DMS153 treated with DMSO at 0.1 percent for 48 hours (cell line): ENCODE measurements at regions not wholly inside any gene's neighbourhood (a gene's known extent, or its start where the extent isn't known, plus 50 kb on each side); places are given as distances from the start of the nearest gene placed in this dataset.
"Not testable (repeated sequence)": the region's sequence is repeated elsewhere in the genome, so short reads cannot be mapped to it uniquely, and the experiment has no call there.

Experiments
- DNase-seq: peaks from one replicate; lab custom pipeline; 2025; ENCODE audit not compliant: unreplicated experiment; lab: John Stamatoyannopoulos, UW

- no peak for DNase-seq
Measured at GRCh38 chr2:85942346-85942957, 53.7 kb upstream of the ST3GAL5 start.

- DNase-seq = not testable (repeated sequence)
Measured at GRCh38 chr2:85941490-85941889, 52.7 kb upstream of the ST3GAL5 start.

- DNase-seq = no peak
Measured at GRCh38 chr2:85939131-85939530, 50.3 kb upstream of the ST3GAL5 start.
